Stimulated activated CD4-positive, alpha-beta T cell treated with anti-CD3 and anti-CD28 coated beads, Interleukin-12 subunit alpha, Interleukin-12 subunit beta, amount 100 ng/mL, for 48 hours (primary cell): ENCODE measurements at regions not wholly inside any gene's neighbourhood (a gene's known extent, or its start where the extent isn't known, plus 50 kb on each side); places are given as distances from the start of the nearest gene placed in this dataset.

Experiments
- DNase-seq, 3 donors: peaks; one replicate each; pipeline ENCODE4 v3.0.0-alpha.2; 2020; ENCODE audit warnings: low read depth in 2 of 3, low spot score in 1 of 3

DNA sequence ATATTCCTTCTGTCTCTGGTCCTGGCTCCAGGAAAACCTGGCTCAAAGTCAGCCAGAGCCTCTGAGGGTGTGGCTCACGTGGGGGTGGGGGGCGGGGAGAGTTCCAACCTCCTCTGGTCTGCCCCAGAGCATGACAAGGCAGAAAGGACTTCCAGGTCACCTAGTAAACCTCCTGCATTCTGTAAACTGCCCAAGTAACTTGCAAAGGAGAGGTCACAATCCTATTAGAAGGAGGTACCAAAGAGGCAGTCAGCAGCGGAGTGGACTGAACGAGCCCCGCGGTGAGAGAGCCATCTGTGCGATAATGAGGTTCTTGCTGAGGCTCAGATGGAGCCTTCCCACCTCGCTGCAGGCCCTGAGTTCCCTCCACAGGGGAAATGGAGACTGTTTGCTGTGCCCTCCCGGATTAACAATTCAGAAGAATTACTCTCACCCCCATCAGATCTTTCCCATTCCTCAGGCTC is 58.9 kb upstream of the GATA6 start:
- DNase-seq, result no peak

DNA sequence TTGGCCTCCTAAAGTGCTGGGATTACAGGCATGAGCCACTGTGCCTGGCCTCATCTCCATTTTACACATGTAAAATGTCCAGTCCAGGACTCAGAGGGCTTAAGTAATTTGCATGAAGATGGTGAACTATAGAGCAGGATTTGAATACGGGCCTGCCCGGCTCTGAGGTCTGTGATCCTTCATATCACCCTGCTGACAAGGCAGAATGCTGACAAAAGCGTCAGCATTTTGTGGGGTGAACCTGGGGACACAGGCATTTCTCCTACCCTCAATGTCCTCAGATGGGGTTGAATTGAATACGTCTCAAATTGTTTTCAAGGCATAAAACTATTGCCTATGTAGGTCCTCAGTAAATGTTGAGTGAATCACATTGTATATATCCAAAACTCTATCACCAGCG is 57.2 kb upstream of the GATA6 start:
- no peak for DNase-seq

DNA sequence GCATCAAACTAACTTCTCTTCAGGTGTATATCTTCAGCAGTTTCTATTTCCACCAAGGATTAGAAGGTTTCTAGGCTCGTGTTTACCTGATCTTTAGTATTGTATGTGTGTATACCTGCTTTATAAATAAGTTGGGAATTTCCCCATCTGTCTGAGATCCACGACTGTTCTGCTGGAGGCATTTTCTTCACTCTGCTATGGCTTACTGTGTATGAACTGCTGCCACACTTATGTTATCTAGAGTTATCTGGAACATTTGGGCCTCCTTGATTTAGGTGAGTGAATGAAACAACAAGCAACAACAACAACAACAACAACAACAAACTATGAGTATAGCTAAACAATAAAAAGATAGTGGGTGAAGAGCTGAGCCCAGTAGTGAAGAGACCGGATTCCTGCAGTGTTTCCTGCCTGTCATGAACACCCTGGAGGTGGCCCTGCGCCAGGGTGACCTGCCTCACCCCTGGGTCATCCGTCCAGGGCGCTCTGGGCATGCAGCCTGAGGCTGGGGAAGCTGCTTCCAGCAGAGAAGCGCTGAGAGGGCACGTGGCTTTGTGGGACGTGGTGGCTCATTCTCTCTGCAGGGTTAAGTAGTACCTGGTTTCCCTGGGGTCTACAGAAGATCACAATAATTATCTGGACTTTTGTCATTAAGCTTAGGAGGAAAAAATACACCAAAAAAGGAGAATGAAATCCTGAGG is 56.1 kb upstream of the GATA6 start:
- DNase-seq, result no peak

DNA sequence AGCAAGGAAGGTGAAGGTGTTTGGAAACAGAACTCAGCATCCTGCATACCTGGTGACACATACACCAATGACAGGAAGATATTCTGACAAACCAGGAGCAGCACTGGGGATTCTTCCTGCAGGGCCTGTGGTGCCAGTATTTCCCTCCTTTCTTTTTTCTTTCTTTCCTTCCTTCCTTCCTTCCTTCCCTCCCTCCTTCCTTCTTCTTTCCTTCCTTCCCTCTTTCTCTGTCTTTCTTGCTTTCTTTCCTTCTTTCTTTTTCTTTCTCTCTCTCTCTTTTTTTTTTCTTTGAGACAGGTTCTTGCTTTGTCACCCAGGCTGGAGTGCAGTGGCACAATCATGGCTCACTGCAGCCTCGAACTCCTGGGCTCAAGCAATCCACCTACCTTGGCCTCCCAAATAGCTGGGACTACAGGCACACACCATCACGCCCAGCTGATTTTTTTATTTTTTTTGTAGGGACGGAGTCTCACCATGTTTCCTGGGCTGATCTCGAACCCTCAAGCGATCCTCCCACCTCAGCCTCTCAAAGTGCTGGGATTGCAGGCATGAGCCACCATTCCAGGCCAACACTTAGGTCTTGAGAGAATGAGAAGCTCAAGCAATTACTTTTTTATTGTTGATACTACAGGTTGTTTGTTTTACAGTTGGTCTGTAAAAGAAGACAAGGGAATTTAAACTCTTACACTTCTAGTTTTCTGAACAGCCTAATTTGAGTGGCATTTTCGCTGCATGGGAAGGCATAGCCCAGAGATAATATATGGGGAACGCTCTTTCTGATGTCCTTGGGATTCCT is 54.7 kb upstream of the GATA6 start:
- DNase-seq, result no peak

DNA sequence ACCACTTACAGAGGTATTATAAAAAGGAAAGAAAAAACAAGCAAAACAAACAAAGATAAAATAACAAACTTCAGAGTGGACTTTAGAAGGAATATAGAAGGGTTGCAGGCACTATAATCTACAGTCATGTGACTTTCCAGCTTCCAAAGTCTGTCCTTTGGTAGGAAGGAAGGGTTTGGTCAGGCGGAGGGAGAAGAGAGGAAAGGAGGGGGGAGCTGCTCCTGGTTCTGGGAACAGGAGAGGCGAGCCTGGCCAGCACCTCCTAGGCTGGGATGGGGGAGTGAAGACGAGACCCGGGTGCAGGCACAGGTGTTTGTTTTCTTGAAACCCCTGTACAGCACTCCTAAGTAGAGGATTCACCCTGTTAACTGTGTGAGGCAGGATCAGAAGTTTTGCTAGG is 53.8 kb upstream of the GATA6 start:
- no peak for DNase-seq
